ENCODE measurements at regions not wholly inside any gene's neighbourhood (a gene's known extent, or its start where the extent isn't known, plus 50 kb on each side); places are given as distances from the start of the nearest gene placed in this dataset.

- DNase-seq (ENCODE audit: extremely low read depth, low read depth) = no peak
- TF ChIP-seq CTCF (IDR thresholded peaks at IDR 0.05; ENCODE audit: low read depth, low read length) = no peak
Measured at GRCh38 chr4:171553961-171554360, 259.2 kb upstream of the GALNTL6 start.

GRCh38 chr4:171542640-171543039 lies 270.6 kb upstream of the GALNTL6 start:
- DNase-seq (ENCODE audit: extremely low read depth, low read depth) = no peak
- no peak for TF ChIP-seq CTCF (IDR thresholded peaks at IDR 0.05; ENCODE audit: low read depth, low read length)

- DNase-seq (ENCODE audit: extremely low read depth, low read depth) = no peak
- no peak for TF ChIP-seq CTCF (IDR thresholded peaks at IDR 0.05; ENCODE audit: low read depth, low read length)
Measured at GRCh38 chr4:171538601-171539100, 274.6 kb upstream of the GALNTL6 start.

- no peak for TF ChIP-seq CTCF (IDR thresholded peaks at IDR 0.05; ENCODE audit: low read depth, low read length)
- DNase-seq (ENCODE audit: extremely low read depth, low read depth) = no peak
Measured at GRCh38 chr4:171534391-171534790, 278.8 kb upstream of the GALNTL6 start.

- no peak for DNase-seq (ENCODE audit: extremely low read depth, low read depth)
- TF ChIP-seq CTCF (IDR thresholded peaks at IDR 0.05; ENCODE audit: low read depth, low read length) = no peak
Measured at GRCh38 chr4:171532968-171533367, 280.2 kb upstream of the GALNTL6 start.

- no peak for TF ChIP-seq CTCF (IDR thresholded peaks at IDR 0.05; ENCODE audit: low read depth, low read length)
Measured at GRCh38 chr4:171524903-171525302, 288.3 kb upstream of the GALNTL6 start.

GRCh38 chr4:171521726-171522125 lies 291.5 kb upstream of the GALNTL6 start:
- DNase-seq (ENCODE audit: extremely low read depth, low read depth) = no peak
- TF ChIP-seq CTCF (IDR thresholded peaks at IDR 0.05; ENCODE audit: low read depth, low read length) = no peak

More at GRCh38 chr4:171524903-171525302, 288.3 kb upstream of the GALNTL6 start:
- DNase-seq (ENCODE audit: extremely low read depth, low read depth) = no peak

Measured in AG09319 (cell line).